Prostate gland (tissue), 2 donors: ENCODE measurements at regions not wholly inside any gene's neighbourhood (a gene's known extent, or its start where the extent isn't known, plus 50 kb on each side); places are given as distances from the start of the nearest gene placed in this dataset.

Experiments used
- DNase-seq: peaks from one replicate; pipeline ENCODE4 v3.0.0-alpha.2; 2019; ENCODE audit warnings: low spot score
- H3K27ac ChIP-seq, 2 donors: fragments of 200-600 bp; sonication (generic); 2 replicates each; pipeline ENCODE4 v1.5.1; 2017 to 2019
- H3K27me3 ChIP-seq: fragments of 200-600 bp; sonication (generic); replicated peaks from 2 replicates; pipeline ENCODE4 v1.5.1; 2019; ENCODE audit not compliant: insufficient read depth
- H3K36me3 ChIP-seq, 2 donors: fragments of 200-600 bp; sonication (generic); 1 replicate in 1 of 2; 2 replicates in 1 of 2; pipeline versions ENCODE4 v1.5.1 to v1.8.1; 2017 to 2019
- H3K4me1 ChIP-seq: fragments of 200-600 bp; sonication (generic); replicated peaks from 2 replicates; pipeline ENCODE4 v1.5.1; 2019
- H3K4me3 ChIP-seq, 2 donors: fragments of 200-600 bp; sonication (generic); 2 replicates each; pipeline ENCODE4 v1.5.1; 2017 to 2019
- H3K9me3 ChIP-seq: fragments of 200-600 bp; sonication (generic); 2 replicates; pipeline ENCODE4 v1.5.1; 2017
- CTCF ChIP-seq, 4 experiments: fragments of 200-600 bp in 2 of 4; fragments of 450-650 bp in 2 of 4; sonication (generic) in 2 of 4; IDR thresholded peaks; 1 replicate in 3 of 4; 2 replicates in 1 of 4; pipeline ENCODE4 v1.5.1; 2016 to 2019; ENCODE audit warnings: antibody characterized with exemption in 4 of 4, mild to moderate bottlenecking in 2 of 4, moderate library complexity in 2 of 4
- POLR2A ChIP-seq: fragments of 450-650 bp; IDR thresholded peaks from one replicate; pipeline ENCODE4 v1.6.1; 2016; ENCODE audit warnings: antibody characterized with exemption, mild to moderate bottlenecking
- POLR2AphosphoS5 ChIP-seq: sonication (generic); formaldehyde crosslinking; IDR thresholded peaks from one replicate; pipeline ENCODE4 v1.6.1; 2017; ENCODE audit warnings: antibody characterized with exemption
- WGBS: methylation state at CpG from one replicate; pipeline ENCODE4 v1.1.5; 2018; 5-methylcytosine and 5-hydroxymethylcytosine counted together
- intact Hi-C: fragments of 100-400 bp; cut with DNase I; formaldehyde crosslinking; loops from one replicate; pipeline ENCODE4 v1.14.2; 2022

GRCh38 chr1:209046935-209047334, 536.6 kb upstream of the CAMK1G start:
- Histone ChIP-seq H3K36me3 (no peaks in the 10 kb centered on the region), H3K4me3 (no peak overlapping the region), H3K9me3 (no peaks in the 10 kb centered on the region), H3K27ac (no peak overlapping the region), H3K4me1 (no peaks in the 10 kb centered on the region), H3K27me3 (no peaks in the 10 kb centered on the region)
- intact Hi-C loops: no loop called here
- no peak for DNase-seq
- no peak for TF ChIP-seq POLR2AphosphoS5
- no peak for TF ChIP-seq POLR2A
- no peak for TF ChIP-seq CTCF (IDR thresholded peaks at IDR 0.05)
- WGBS: 83% methylated on average over 4 of the region's 4 CpGs

GRCh38 chr1:209048941-209049669, 534.4 kb upstream of the CAMK1G start:
- Histone ChIP-seq H3K9me3 (no peaks in the 10 kb centered on the region), H3K27me3 (no peaks in the 10 kb centered on the region), H3K27ac (no peak overlapping the region), H3K4me1 (no peaks in the 10 kb centered on the region), H3K36me3 (no peaks in the 10 kb centered on the region), H3K4me3 (no peak overlapping the region)
- TF ChIP-seq POLR2AphosphoS5 (no peak), POLR2A (no peak), CTCF (IDR thresholded peaks at IDR 0.05) (no peak)
- DNase-seq: no peak
- intact Hi-C loops: no loop called here
- 67% methylated on average over 5 of the region's 5 CpGs for WGBS

GRCh38 chr1:209051570-209051969, 531.9 kb upstream of the CAMK1G start:
- intact Hi-C loops: no loop called here
- no peak for DNase-seq

GRCh38 chr1:209053587-209053986, 529.9 kb upstream of the CAMK1G start:
- intact Hi-C loops: no loop called here
- no peak for TF ChIP-seq POLR2AphosphoS5
- TF ChIP-seq CTCF (IDR thresholded peaks at IDR 0.05): no peak
- no peak for TF ChIP-seq POLR2A

More at GRCh38 chr1:209051570-209051969, 531.9 kb upstream of the CAMK1G start:
- Histone ChIP-seq H3K4me1 (no peaks in the 10 kb centered on the region), H3K27ac (no peak overlapping the region), H3K27me3 (no peaks in the 10 kb centered on the region), H3K4me3 (no peak overlapping the region), H3K36me3 (no peaks in the 10 kb centered on the region), H3K9me3 (no peaks in the 10 kb centered on the region)
- WGBS: 51% methylated on average over 4 of the region's 4 CpGs
- TF ChIP-seq CTCF (IDR thresholded peaks at IDR 0.05): no peak
- no peak for TF ChIP-seq POLR2A
- no peak for TF ChIP-seq POLR2AphosphoS5

GRCh38 chr1:209057083-209057482, 526.4 kb upstream of the CAMK1G start:
- TF ChIP-seq POLR2A (no peak), POLR2AphosphoS5 (no peak), CTCF (IDR thresholded peaks at IDR 0.05) (no peak)
- DNase-seq: no peak
- Histone ChIP-seq H3K9me3 (no peaks in the 10 kb centered on the region), H3K4me1 (no peaks in the 10 kb centered on the region), H3K36me3 (no peaks in the 10 kb centered on the region), H3K4me3 (no peak overlapping the region), H3K27ac (no peak overlapping the region), H3K27me3 (no peaks in the 10 kb centered on the region)
- intact Hi-C loops: no loop called here
- WGBS: 85% methylated on average over 1 of the region's 1 CpG

More at GRCh38 chr1:209053587-209053986, 529.9 kb upstream of the CAMK1G start:
- Histone ChIP-seq H3K27me3 (no peaks in the 10 kb centered on the region), H3K4me3 (no peak overlapping the region), H3K36me3 (no peaks in the 10 kb centered on the region), H3K9me3 (no peaks in the 10 kb centered on the region), H3K4me1 (no peaks in the 10 kb centered on the region), H3K27ac (no peak overlapping the region)
- no peak for DNase-seq
- 97% methylated on average over 2 of the region's 2 CpGs for WGBS
